Heart left ventricle (tissue), 13 donors: ENCODE measurements at regions not wholly inside any gene's neighbourhood (a gene's known extent, or its start where the extent isn't known, plus 50 kb on each side); places are given as distances from the start of the nearest gene placed in this dataset.

Experiments used
- POLR2A ChIP-seq, 2 donors: fragments of 450-650 bp; IDR thresholded peaks; one replicate each; pipeline ENCODE4 v1.6.1; 2017; ENCODE audit warnings: antibody characterized with exemption in 2 of 2, mild to moderate bottlenecking in 2 of 2, moderate library complexity in 2 of 2
- TF ChIP-seq, protein P1 (sequence below), 12 donors: fragments of 200-600 bp; sonication (generic) in 4 of 12; IDR thresholded peaks; one replicate each; pipeline versions ENCODE4 v1.5.0 to v1.8.0; 2018 to 2022; ENCODE audit warnings: antibody characterized with exemption in 12 of 12, mild to moderate bottlenecking in 5 of 12
- donor health status: ischemic (EF 13 %, LVEDD 7.1; RV severe dilation, severe dysfunction).
- donor health status: DM: no; HTN: yes; CAD: no.
- donor health status: DM: no; HTN: no; CAD: no.
- donor health status: ischemic (EF 25% LVEDD 6.9; RV normal size, moderate dysfunction).
- donor health status: ischemic (EF 25% LVEDD 5.7; RV mildly dilated, moderate dysfunction).
- donor health status: ischemic (EF 35%, LVEDD 5.7; RV mildly dilated, moderate dysfunction).
- donor health status: nonischemic (EF 11% LVEDD 7.7; RV severe dilation, severe dysfunction).
- donor health status: DM: yes; HTN: yes; CAD: no.
- donor health status: PGD.
- donor health status: ischemic (EF 29% LVEDD 5.4; RV normal size, mild dysfunction).
- donor health status: nonischemic (EF 23%, LVEDD 6.1; RV moderate dilation, normal function).

GRCh38 chr13:74187564-74187963 lies 53.4 kb upstream of the KLF12 start:
- TF ChIP-seq, protein P1, sequence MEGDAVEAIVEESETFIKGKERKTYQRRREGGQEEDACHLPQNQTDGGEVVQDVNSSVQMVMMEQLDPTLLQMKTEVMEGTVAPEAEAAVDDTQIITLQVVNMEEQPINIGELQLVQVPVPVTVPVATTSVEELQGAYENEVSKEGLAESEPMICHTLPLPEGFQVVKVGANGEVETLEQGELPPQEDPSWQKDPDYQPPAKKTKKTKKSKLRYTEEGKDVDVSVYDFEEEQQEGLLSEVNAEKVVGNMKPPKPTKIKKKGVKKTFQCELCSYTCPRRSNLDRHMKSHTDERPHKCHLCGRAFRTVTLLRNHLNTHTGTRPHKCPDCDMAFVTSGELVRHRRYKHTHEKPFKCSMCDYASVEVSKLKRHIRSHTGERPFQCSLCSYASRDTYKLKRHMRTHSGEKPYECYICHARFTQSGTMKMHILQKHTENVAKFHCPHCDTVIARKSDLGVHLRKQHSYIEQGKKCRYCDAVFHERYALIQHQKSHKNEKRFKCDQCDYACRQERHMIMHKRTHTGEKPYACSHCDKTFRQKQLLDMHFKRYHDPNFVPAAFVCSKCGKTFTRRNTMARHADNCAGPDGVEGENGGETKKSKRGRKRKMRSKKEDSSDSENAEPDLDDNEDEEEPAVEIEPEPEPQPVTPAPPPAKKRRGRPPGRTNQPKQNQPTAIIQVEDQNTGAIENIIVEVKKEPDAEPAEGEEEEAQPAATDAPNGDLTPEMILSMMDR (IDR thresholded peaks at IDR 0.05): no peak
- no peak for TF ChIP-seq POLR2A (IDR thresholded peaks at IDR 0.05)
